Stimulated activated CD8-positive, alpha-beta memory T cell treated with anti-CD3 and anti-CD28 coated beads, Interleukin-15, amount 100 ng/mL, for 4 hours (primary cell): ENCODE measurements at regions not wholly inside any gene's neighbourhood (a gene's known extent, or its start where the extent isn't known, plus 50 kb on each side); places are given as distances from the start of the nearest gene placed in this dataset.

Experiments
- DNase-seq, 2 donors: peaks; one replicate each; pipeline ENCODE4 v3.0.0-alpha.2; 2020; ENCODE audit warnings: low read depth in 2 of 2

DNA sequence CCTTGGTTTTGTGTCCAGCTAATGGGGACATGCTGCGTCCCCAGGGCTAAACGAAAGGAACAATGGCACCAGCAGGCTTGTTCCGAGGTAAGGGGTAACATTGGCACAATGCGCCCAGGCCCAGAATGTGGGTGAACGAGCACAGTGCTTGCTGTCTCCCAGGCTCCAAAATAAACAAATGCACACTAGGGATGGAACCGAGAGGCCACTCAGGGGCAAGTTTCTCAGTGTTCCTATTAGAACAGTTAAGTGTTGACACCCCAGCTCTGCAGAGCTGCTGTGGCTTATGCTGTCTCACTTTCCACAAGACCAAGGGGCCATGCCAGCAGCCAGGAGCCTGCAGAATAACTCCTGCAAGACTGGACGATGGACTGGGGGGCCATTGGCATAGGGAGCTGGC, 492.4 kb downstream of the GADD45G start:
- DNase-seq, result no peak

DNA sequence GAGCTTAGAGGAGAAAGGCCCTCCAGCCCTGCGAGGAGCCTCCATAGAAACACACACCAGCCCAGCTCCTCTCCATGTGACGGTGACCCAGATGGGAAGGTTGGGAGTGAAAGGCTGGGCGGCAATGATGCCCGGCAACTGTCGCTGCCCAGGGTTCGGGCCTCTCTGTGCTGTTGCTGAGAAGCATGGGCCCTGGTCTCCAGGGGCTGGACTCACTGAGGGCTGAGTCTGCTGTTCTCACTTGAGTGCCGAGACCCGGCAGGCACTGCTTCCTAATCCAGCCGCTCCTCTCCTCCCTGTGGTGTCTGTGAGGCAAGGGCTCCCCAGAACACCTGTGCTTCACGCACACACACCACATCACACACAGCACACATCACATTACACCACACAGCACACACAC, 493.6 kb downstream of the GADD45G start:
- no peak for DNase-seq

- no peak for DNase-seq
These were observed 494.6 kb downstream of the GADD45G start for GRCh38 chr9:90099262-90099963.

GRCh38 chr9:90100014-90100413, 495.2 kb downstream of the GADD45G start:
- no peak for DNase-seq

DNA sequence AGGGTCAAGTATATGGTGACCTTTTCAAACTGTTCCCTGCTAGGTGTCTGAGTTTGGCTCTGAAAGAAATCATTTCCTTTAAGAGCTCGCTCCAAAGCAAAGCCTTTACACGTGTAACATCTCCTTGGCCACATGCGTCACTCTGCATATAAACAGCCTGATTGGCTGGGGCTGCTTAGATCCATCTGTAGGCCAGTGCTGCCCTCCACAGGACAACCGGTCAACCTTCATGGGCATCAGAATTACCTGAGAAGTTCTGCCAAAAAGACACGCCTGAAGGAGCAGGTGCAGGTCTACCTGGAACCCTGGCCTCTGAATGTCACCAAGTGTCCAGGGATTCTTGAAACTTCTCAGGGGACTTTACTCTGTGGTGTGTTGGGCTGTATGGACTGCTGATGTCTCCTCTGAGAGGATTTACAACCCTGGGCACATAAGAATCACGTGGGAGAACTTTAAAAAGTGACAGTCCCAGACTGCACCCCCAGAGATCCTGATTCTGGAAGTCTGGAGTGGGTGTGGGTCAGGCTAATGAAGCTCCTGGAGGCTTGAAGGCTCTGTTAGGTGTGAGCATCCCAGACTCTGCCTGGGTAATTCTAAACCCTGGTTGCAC, 497.6 kb downstream of the GADD45G start:
- peak; percentile 30 to 49 for DNase-seq

DNA sequence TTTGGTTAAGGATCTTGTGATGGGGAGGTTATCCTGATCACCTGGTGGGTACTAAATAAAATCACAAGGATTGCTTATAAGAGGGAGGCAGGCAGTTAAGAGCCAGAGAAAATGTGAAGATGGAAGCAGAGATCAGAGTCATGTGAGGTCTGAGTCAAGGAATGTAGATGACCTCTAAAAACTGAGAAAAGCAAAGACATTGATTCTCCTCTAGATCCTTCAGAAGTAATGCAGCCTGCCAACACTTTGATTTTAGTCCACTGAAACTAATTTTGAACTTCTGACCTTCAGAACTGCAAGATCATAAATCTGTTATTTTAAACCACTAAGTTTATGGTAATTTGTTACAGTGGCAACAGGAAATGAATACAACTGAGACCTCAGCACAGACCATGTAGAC, 499.0 kb downstream of the GADD45G start:
- DNase-seq, result no peak

- DNase-seq, result no peak
These were observed 501.0 kb downstream of the GADD45G start for GRCh38 chr9:90105773-90106172.

GRCh38 chr9:90107040-90107725, 502.4 kb downstream of the GADD45G start:
- DNase-seq, result no peak

DNA sequence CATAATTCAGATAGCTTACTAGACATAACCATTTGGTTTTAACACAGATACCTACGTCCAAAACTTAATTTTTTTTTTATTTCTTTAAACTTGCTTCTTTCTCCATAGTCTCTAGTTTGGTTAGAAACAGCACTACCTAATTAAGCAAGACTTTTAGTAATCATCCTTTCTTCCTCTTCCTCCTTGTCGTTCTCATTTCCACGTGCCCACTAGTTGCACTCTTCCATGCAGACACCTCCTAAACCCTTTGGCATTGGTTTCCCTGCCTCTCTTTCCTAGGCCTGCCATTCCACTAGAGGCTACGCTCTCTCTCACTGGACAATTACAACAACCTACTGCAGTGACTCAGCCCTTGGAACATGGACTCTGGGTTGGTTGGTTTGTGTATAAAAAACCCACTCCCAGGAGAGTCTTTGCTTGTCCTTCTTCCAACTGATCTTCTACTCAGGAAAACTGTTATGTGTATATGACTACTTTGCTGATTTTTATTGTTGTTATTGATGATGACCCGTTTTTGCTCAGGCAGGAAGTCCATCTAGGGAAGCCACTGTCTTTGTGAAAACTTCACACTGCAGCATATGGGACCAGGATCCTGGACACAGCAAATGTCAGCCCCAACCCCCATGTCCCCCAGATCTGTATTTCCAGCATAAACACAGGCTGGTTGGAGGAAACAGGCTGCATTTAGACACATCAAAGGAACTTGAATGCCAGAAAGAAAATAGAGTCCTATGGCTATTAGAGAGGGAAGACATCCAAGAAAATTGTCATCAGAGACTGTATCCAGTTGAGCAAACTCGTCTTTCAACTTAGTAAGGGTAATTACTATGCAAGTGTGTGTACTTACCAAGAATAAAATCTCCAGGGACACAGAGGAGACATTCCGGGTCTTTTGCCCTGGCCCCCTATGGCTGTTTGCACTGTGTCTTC, 503.2 kb downstream of the GADD45G start:
- DNase-seq, result no peak

GRCh38 chr9:90112788-90113187, 508.0 kb downstream of the GADD45G start:
- DNase-seq, result no peak

DNA sequence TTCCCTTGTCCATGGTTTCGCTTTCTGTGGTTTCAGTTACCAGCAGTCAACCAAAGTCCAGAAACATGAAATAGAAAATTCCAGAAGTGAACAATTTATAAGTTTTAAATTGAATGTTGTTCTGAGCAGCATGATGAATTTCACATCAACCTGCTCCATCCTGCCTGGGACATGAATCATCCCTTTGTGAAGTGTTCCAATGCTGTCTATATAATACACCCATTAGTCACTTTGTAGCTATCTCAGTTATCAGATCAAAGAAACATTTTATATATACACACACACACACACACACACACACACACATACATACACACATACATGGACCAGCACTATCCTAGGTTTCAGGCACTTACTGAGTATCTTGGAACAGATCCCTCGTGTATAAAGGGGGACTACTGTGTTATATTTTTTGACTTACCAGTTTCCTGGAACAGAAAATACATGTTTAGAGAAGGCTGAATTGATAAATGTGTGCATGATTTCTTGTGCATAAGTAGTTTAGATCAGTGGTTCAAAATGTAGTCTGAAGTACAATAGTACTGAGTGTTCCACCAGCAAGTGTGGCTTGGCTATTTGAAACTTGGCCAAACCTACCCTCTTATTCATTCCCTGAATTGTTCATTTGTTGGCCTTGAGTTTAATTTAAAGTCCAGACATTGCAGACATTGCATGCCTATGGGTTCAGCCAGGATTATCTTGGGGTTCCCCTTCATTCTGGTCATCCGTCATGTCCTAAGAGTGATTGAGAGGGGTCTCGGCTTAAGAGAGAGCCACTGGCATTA, 510.0 kb downstream of the GADD45G start:
- no peak for DNase-seq

- no peak for DNase-seq
These were observed 517.0 kb downstream of the GADD45G start for GRCh38 chr9:90121762-90122161.

GRCh38 chr9:90124961-90125360, 517.7 kb downstream of the DIRAS2 start:
- no peak for DNase-seq

GRCh38 chr9:90127923-90128322, 514.7 kb downstream of the DIRAS2 start:
- no peak for DNase-seq

DNA sequence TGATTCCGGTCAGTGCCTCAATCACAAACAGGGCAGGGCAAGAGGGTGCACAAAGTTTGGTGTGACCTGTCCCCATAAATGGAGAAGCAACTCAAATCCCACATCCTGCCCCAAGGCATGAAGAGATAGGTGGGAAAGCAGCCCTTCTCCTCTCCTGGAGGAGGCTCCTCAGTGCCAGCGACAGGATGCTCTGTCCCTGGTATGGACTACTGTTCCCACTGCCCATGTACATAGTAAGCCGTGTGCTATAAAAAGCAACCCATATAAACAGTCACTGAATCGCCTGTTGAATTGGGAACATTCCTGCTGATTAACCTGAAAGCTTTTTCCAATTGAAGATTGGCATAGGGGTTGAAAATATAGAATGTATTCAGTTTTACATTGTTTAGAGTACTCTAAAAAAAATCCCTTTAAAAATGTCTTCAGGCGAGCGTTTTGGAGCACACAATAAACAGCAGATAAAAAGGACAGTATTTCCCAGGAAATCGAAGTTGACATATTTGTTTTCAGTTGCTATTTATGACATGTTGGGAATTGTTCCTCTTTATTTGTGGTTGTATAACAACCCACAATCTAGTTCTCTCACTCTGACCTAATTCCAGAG, 513.9 kb downstream of the DIRAS2 start:
- DNase-seq, result no peak

- no peak for DNase-seq
These were observed 513.2 kb downstream of the DIRAS2 start for GRCh38 chr9:90129446-90129845.

- no peak for DNase-seq
These were observed 511.1 kb downstream of the DIRAS2 start for GRCh38 chr9:90131568-90131967.

- DNase-seq, result no peak
These were observed 509.8 kb downstream of the DIRAS2 start for GRCh38 chr9:90132866-90133265.

DNA sequence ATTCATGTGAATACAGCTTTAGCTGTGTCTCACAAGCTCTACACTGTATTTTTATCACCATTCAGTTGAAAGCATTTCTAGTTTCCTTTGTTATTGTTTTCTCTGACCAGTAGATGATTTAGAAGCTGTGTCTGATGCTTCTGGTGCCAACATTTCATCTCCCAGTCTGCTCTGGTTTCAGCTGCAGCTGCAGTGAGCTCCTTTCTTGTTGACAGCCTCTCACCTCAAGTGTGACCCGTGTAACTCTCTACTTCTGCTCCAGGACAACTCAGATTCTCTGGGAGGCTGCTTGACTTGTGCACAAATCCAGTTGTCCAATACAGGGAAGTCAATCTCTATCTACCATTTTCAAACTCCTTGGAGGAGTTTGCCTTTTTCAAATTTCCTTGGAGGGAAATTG, 504.8 kb downstream of the DIRAS2 start:
- DNase-seq, result no peak

GRCh38 chr9:90140131-90140818, 502.3 kb downstream of the DIRAS2 start:
- no peak for DNase-seq
